ENCODE measurements at regions not wholly inside any gene's neighbourhood (a gene's known extent, or its start where the extent isn't known, plus 50 kb on each side); places are given as distances from the start of the nearest gene placed in this dataset.
A peak's percentile ranks its signal among the peaks of the same experiment; 100 is the strongest.

DNA sequence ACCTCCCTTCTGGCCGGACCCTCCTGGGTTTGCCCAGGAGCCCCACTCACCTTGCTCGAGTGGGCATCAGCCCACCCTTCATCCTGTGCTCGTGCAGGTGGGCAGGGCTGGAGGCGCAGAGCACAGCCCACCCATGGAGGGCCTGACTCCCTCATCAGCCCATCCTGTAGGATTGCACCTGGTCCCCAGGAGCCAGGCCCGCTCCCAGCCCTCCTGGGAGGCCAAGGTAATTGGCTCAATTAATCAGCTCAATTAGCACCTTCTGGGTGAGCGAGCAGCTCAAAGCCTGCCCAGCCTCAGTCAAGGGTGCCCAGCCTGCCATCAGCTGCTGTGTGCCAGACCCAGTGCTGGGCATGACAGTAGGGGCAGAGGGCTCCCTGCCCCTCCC is 58.1 kb upstream of the NECTIN1 start:
- TF ChIP-seq, protein P1, sequence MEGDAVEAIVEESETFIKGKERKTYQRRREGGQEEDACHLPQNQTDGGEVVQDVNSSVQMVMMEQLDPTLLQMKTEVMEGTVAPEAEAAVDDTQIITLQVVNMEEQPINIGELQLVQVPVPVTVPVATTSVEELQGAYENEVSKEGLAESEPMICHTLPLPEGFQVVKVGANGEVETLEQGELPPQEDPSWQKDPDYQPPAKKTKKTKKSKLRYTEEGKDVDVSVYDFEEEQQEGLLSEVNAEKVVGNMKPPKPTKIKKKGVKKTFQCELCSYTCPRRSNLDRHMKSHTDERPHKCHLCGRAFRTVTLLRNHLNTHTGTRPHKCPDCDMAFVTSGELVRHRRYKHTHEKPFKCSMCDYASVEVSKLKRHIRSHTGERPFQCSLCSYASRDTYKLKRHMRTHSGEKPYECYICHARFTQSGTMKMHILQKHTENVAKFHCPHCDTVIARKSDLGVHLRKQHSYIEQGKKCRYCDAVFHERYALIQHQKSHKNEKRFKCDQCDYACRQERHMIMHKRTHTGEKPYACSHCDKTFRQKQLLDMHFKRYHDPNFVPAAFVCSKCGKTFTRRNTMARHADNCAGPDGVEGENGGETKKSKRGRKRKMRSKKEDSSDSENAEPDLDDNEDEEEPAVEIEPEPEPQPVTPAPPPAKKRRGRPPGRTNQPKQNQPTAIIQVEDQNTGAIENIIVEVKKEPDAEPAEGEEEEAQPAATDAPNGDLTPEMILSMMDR (IDR thresholded peaks at IDR 0.05; ENCODE audit: insufficient read depth, low read depth, low read length, missing control alignments): no peak
- no peak for DNase-seq (ENCODE audit: low read depth)

DNA sequence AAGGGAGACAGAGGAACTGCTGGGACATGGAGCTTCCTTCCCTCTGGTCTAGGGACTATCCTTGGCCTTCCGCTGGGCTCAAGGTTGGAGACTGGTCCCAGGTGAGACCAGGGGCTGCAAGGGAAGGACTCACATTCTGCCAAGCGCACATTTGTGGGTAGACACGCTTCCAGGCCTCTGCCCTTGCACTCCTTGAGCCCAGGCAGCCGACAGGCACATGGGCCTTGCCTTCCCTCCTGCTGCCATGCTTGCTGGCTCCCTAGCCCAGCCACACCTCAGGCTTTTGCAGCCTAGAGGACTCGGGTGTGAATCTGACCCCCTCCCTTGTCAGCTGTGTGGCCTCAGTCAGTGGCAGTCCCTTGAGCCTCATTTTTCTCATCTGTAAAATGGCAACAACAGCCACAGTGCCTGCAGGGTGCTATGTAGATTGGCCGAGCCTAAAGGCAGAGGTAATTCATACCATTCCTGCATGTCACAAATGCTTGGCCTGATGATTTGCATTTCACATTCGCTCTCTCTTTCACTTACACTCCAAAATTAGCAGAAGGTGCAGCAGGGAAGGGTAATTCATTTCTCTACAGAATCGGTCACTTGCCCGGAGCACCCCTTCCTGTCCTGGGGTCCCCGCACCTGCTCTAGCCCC is 57.6 kb upstream of the NECTIN1 start:
- TF ChIP-seq, protein P1 (IDR thresholded peaks at IDR 0.05; ENCODE audit: insufficient read depth, low read depth, low read length, missing control alignments): no peak
- peak; percentile 49 for DNase-seq (ENCODE audit: low read depth)
- no peak overlapping the region for H3K4me3 ChIP-seq (ENCODE audit: low read depth, low read length)

More for the DNA sequence above, 58.1 kb upstream of the NECTIN1 start:
- no peak overlapping the region for H3K4me3 ChIP-seq (ENCODE audit: low read depth, low read length)

DNA sequence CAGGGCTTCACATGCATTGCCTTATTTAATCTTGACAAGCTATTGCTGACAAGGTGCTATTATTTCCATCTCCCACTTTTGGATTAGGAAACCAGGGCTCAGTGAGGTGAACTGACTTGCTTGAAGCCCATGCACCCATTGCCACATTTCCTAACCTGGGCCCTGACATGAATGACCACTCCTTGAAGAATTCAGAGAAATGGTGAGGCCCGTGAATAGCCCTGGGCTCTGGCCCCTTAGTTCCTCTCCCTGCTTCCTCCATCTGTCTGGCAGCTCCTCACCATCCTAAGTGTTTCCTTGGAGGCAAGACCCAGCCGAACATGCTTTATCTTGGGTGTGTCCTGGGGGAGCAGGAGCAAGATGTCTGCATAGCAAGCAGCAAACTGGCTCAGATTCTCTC is 56.1 kb upstream of the NECTIN1 start:
- TF ChIP-seq, protein P1 (IDR thresholded peaks at IDR 0.05; ENCODE audit: insufficient read depth, low read depth, low read length, missing control alignments): no peak
- no peak overlapping the region for H3K4me3 ChIP-seq (ENCODE audit: low read depth, low read length)
- DNase-seq (ENCODE audit: low read depth): no peak

DNA sequence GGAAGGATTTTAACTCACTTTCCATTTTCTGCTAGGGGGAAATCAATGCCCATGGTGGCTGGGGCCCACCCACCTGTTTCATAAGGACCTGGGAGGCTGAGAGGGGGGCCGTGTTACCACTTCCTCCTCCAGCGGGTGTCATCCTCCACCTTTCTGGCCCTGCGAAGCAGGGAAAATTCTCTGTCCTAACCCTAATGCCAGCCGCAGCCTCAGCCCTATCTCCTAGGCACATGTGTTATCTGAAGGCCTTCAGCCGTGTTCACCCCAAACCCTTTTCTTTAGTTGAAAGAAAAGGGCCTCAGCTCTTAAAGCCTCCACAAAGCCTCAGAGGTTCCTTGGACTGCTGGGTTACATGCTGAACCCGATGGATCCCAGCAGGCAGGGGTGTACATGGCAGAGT is 55.4 kb upstream of the NECTIN1 start:
- DNase-seq (ENCODE audit: low read depth): no peak
- TF ChIP-seq, protein P1 (IDR thresholded peaks at IDR 0.05; ENCODE audit: insufficient read depth, low read depth, low read length, missing control alignments): no peak
- H3K4me3 ChIP-seq (ENCODE audit: low read depth, low read length): no peak overlapping the region

DNA sequence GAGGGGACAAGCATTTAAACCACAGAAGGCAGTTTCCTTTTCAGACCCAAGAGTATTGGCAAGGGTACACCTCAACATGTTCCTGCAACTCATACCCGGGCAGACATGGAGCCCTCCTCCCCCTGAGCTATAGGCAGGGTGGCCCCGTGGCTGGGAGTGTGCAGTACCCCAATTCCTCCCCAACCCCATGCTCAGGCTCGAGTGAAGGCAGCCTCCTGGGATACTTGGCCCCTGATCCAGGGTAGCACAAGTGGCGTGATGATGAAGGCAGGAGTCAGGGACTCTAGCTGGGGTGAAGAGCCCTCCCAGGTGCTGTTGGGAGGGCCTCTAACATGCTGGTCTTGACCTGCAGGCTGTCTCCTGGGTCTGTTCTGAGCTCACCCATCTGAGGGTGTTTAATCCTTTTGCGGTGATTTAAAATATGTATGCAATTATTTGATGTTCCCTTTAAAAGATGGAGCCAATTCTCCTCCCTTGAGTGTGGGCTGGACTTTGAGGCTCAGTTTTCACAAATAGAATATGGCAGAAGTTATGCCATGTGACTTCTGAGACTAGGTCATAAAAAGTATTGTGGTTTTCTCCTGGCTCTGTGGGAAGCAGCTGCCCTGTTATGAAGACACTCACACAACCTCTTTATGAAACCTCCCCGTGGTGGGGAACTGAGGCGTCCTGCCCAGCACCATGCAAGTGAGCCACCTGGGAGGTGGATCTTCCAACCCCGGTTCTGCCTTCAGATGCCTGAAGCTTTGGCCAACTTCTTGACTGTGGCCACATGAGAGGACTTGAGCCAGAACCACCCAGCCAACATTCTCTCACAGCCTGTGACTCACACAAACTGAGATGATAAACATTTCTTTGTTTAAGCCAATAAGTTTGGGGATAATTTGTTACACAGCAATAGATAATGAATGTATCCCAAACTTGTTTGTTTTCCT is 54.7 kb upstream of the NECTIN1 start:
- no peak overlapping the region for H3K4me3 ChIP-seq (ENCODE audit: low read depth, low read length)
- peak; percentile 31 for DNase-seq (ENCODE audit: low read depth)
- TF ChIP-seq, protein P1 (IDR thresholded peaks at IDR 0.05; ENCODE audit: insufficient read depth, low read depth, low read length, missing control alignments): no peak

DNA sequence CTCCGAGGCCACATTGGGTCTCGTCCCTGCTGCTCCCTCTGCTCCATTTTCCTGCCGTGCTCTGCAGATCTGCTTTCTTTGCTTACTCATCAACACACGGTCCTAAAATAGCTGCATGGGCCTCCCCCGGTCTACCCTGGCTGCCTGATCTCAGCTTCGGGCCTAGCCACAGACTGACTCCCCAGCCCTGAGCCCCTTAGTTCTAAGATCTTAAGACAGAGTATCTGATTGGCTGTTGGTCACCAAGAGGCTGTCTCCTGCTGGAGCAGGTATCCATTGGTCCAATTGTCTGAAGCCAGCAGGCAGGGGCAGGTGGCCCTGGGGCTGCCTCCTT is 53.7 kb upstream of the NECTIN1 start:
- DNase-seq (ENCODE audit: low read depth): peak; percentile 51
- TF ChIP-seq, protein P1 (IDR thresholded peaks at IDR 0.05; ENCODE audit: insufficient read depth, low read depth, low read length, missing control alignments): no peak

More for the DNA sequence above, 53.7 kb upstream of the NECTIN1 start:
- no peak overlapping the region for H3K4me3 ChIP-seq (ENCODE audit: low read depth, low read length)

Measured in GM12865 (cell line).